ENCODE measurements at regions not wholly inside any gene's neighbourhood (a gene's known extent, or its start where the extent isn't known, plus 50 kb on each side); places are given as distances from the start of the nearest gene placed in this dataset.

DNA sequence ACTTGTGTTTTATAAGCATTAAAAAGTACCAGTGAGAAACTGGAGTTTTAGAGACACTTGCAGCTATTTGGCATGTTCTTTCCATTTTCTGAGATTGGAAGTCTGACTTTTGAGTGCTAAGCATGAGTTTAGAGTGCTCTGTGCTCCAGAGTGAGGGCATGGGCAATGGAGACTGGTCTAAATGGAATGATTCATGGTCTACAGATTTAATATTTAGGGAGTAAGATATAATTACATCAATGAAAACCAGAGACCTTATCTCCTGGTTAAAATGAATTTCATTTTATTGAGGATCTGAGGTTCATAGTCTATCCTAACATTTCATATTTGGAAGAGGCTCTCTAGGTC, 135.9 kb upstream of the RPS23 start:
- Histone ChIP-seq H3K4me2 (ENCODE audit: insufficient read depth in 1 of 2, low read depth in 2 of 2, low read length in 2 of 2) (no peak overlapping the region), H3K4ac (replicated peaks; ENCODE audit: insufficient read length, low read depth, low read length) (no peak overlapping the region), H3K27me3 (replicated peaks in 1 of 4; ENCODE audit: control insufficient read depth in 3 of 4, extremely low read depth in 1 of 4, insufficient read depth in 3 of 4, low read length in 3 of 4) (no peaks in the 10 kb centered on the region), H3K79me2 (ENCODE audit: control insufficient read depth in 1 of 2, insufficient read depth in 2 of 2, low read length in 2 of 2) (no peaks in the 10 kb centered on the region), H2BK120ac (replicated peaks; ENCODE audit: low read depth, low read length) (no peak overlapping the region), H3K36me3 (ENCODE audit: control insufficient read depth in 2 of 4, insufficient read depth in 4 of 4, low read length in 3 of 4) (no peaks in the 10 kb centered on the region), H4K5ac (ENCODE audit: insufficient read length, low read depth, low read length) (no peak overlapping the region), H2BK20ac (ENCODE audit: low read length) (no peak overlapping the region), H3K27ac (ENCODE audit: low read depth, low read length) (no peak overlapping the region), H3K4me1 (replicated peaks in 1 of 4; ENCODE audit: control insufficient read depth in 3 of 4, insufficient read depth in 4 of 4, low read length in 3 of 4) (no peaks in the 10 kb centered on the region), H3K9me3 (ENCODE audit: insufficient read depth in 2 of 2, low read depth in 1 of 2, low read length in 1 of 2) (no peaks in the 10 kb centered on the region), H4K20me1 (replicated peaks in 1 of 2; ENCODE audit: control insufficient read depth in 1 of 2, insufficient read depth in 2 of 2, low read length in 2 of 2) (no peaks in the 10 kb centered on the region), H3K9ac (replicated peaks in 1 of 4; ENCODE audit: extremely low read depth in 1 of 4, low read depth in 3 of 4, low read length in 3 of 4) (no peak overlapping the region), H3K4me3 (ENCODE audit: extremely low read depth in 1 of 4, insufficient read depth in 2 of 4, low read depth in 3 of 4, low read length in 4 of 4) (no peak overlapping the region), H2BK15ac (ENCODE audit: low read length) (no peak overlapping the region), H3K23me2 (ENCODE audit: low read depth, low read length) (no peaks in the 10 kb centered on the region), H2BK5ac (ENCODE audit: low read depth, low read length) (no peak overlapping the region), H4K8ac (ENCODE audit: extremely low read depth, insufficient read depth, low read length) (no peak overlapping the region), H2AK5ac (ENCODE audit: low read depth, low read length) (no peak overlapping the region), H3K14ac (ENCODE audit: insufficient read length) (no peak overlapping the region), H3K79me1 (ENCODE audit: low read depth, low read length) (no peaks in the 10 kb centered on the region), H2AFZ (ENCODE audit: low read length) (no peak overlapping the region), H2BK12ac (ENCODE audit: low read depth, low read length) (no peak overlapping the region), H3K56ac (replicated peaks; ENCODE audit: insufficient read length, low read depth, low read length) (no peak overlapping the region), H4K91ac (replicated peaks; ENCODE audit: insufficient read length, low read length) (no peak overlapping the region), H3K23ac (ENCODE audit: insufficient read length) (no peak overlapping the region), H3K18ac (ENCODE audit: extremely low read depth, low read length) (no peak overlapping the region)
- DNase-seq (ENCODE audit: low read depth in 1 of 2, low spot score in 2 of 2): no peak
- ChIA-PET CTCF (ENCODE audit: partially characterized antibody) (interaction anchor here (1.0 kb wide), 1 partner anchor 81 kb away, joined by 3 read pairs; no protein-coding TSS in a partner anchor), POLR2A (ENCODE audit: partially characterized antibody) (no interaction called here)
- FAIRE-seq: no peak
- TF ChIP-seq, protein P1, sequence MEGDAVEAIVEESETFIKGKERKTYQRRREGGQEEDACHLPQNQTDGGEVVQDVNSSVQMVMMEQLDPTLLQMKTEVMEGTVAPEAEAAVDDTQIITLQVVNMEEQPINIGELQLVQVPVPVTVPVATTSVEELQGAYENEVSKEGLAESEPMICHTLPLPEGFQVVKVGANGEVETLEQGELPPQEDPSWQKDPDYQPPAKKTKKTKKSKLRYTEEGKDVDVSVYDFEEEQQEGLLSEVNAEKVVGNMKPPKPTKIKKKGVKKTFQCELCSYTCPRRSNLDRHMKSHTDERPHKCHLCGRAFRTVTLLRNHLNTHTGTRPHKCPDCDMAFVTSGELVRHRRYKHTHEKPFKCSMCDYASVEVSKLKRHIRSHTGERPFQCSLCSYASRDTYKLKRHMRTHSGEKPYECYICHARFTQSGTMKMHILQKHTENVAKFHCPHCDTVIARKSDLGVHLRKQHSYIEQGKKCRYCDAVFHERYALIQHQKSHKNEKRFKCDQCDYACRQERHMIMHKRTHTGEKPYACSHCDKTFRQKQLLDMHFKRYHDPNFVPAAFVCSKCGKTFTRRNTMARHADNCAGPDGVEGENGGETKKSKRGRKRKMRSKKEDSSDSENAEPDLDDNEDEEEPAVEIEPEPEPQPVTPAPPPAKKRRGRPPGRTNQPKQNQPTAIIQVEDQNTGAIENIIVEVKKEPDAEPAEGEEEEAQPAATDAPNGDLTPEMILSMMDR (IDR thresholded peaks at IDR 0.05; ENCODE audit: control extremely low read depth in 1 of 3, insufficient read depth in 1 of 3, low read depth in 1 of 3, low read length in 3 of 3): no peak
- TF ChIP-seq ZNF274 (IDR thresholded peaks at IDR 0.05; ENCODE audit: borderline replicate concordance, extremely low read depth, low read length) (no peak), CBX8 (IDR thresholded peaks at IDR 0.05; ENCODE audit: borderline replicate concordance, low read depth, low read length) (no peak), SP1 (IDR thresholded peaks at IDR 0.05; ENCODE audit: low read depth, low read length) (no peak), CTBP2 (IDR thresholded peaks at IDR 0.05; ENCODE audit: borderline replicate concordance, insufficient read depth, insufficient read length, low read length) (no peak), RFX5 (IDR thresholded peaks at IDR 0.05; ENCODE audit: borderline replicate concordance, low read depth, low read length) (no peak)

All from H1 (cell line).